HG03039 (cell line): ENCODE measurements at regions not wholly inside any gene's neighbourhood (a gene's known extent, or its start where the extent isn't known, plus 50 kb on each side); places are given as distances from the start of the nearest gene placed in this dataset.

Experiments
- ATAC-seq: cut with Tn5 transposase; IDR thresholded peaks from one replicate; pipeline ENCODE4 v1.9.1; 2021; ENCODE audit warnings: mild to moderate bottlenecking, moderate library complexity; ENCODE audit not compliant: unreplicated experiment

DNA sequence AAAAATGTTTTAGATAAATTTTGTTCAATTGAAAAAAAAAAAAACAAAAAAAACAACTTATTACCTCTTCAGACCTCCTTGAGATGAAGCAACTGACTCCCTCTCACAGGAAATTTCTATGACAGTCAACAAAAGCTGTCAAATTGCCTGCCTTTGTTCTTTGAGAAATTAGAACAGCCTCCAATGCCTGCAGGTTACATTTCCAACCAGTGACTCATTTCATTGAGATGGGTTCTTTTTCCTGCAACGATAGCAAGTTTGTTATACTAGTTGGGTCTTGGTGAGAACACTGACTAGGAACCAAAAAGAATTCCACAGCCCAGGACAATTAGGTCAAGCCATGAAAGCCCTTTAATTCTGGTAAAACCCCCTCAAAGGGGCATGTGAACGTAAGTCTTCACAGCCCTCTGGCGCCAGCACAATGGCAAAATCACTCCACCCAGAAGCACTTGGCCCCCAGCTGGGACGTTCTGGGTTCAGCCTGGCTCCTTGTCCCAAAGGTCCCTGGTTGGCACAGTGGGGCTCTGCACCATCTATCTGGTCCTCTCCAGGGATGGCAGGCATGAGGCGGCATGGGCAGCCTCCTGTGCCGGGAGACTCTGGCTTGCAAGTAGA lies 87.0 kb downstream of the SPP2 start:
- no peak for ATAC-seq

DNA sequence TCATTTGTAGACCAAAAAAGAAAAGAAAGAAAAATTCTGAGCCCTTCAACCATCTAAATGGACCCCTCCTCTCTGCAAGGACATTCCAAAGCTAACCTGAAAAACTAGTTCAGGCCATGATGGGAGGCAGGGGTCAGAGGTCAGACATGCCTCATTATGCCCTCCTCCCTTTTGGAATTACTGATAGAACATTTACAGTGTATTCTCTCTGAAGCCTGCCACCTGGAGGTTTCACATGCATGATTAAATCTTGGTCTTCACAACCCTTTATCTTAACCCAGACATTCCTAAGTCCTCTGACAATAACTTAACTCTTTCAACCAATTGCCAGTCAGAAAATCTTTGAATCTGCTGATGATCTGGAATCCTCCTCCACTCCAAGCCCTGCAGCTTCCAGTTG lies 86.0 kb downstream of the SPP2 start:
- no peak for ATAC-seq

DNA sequence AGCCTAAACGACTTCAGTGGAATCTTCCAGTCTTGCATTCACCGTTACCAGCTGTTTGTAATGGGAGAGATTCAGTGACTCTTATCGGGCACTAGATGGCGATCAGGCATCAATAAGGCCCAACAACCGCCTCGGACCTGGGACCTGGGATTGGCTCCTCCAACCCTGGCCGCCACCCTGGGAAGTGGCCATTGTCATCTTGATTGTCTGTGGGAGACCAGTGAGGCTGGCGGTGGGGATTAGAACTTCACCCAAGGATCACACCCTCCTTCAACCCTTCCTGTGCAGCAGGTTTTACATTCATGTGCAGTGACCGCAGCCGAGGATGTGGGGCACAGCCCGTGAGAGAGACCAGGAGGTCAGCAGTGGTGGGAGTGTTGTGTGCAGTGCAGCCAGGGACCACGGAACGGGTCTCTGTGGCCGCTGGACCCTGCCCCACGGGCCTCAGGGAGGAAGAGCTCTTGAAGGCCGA lies 85.3 kb downstream of the SPP2 start:
- ATAC-seq: no peak

DNA sequence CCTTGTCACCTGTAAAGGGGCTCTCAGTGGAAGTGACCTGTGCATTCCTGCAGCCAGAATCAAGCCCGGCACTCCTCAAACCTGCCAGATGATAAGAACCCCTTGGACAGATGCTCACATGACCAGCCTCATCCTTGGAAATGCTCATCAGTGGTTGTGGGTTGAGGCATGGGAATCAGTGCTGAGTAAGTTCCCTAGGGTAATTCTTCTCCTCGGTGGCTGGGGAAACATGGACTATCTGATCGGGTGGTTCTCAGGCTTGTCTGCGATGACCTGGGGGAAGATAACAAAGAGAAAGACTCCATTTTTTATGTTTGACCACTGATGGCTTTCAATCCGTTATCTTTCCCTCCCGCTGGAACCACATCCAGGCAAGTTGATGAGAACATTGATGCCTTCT lies 84.0 kb downstream of the SPP2 start:
- no peak for ATAC-seq

DNA sequence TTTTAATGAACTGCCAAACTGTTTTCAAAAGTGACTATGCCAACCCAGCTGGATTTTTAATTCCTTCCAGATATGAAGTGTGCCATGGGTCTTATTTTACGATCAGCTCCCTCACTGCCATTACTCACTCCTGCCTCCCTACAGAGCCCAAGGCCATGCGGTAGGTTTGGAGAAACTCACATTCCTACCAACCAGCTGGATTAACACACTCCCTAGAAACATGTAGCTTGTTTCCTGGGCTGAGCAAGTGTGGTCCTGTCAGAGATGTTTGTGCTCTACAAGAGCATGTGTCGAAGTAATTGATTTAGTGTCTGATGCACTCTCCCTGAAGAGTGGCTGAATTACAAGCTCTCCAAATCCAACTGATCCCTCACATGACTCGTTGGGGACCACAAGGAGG lies 82.5 kb downstream of the SPP2 start:
- no peak for ATAC-seq

DNA sequence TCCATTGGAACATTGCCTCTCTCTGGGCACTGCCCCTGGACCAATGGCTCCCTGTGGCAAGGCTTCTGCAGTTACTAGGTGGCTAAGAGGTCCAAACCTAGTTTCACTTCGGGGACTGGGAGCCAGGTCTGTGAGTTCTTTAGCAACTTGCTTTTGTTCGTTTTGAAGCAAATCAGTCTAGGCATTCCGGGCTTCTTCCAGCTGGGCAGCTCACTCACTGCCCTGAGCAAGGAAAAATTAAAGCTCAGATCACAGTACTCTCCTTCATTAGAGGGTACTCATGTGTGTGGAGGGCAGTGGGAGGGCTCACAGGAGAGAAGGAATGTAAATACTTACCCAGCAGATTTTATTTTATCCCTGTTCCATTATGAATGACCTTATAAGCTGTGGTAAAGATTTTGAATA lies 80.3 kb downstream of the SPP2 start:
- ATAC-seq: no peak

DNA sequence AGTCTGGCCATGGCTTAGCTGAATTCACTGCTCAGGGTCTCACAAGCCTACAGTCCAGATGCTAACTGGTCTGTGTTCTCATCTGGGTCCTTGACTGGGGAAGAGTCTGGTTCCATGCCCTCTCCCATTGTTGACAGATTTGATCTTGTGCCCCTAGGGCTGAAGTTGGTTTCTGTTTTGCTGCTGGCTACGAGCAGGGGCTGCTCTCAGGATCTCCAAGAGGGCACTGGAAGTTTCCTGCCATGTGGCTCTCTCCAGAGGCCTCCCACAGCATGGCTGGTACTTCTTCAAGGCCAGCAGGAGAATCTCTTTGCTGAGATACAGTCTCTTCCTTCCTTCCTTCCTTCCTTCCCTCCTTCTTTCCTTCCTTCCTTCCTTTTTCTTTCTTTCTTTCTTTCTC lies 78.1 kb downstream of the SPP2 start:
- no peak for ATAC-seq
